ENCODE measurements at regions not wholly inside any gene's neighbourhood (a gene's known extent, or its start where the extent isn't known, plus 50 kb on each side); places are given as distances from the start of the nearest gene placed in this dataset.

GRCh38 chr9:29822458-29822857 lies 2249.2 kb upstream of the C9orf72 start:
- H2AK9ac ChIP-seq (replicated peaks; ENCODE audit: low read depth, low read length, poor library complexity): no peak overlapping the region

More at GRCh38 chr9:29822458-29822857, 2249.2 kb upstream of the C9orf72 start:
- H2BK5ac ChIP-seq (ENCODE audit: low read depth, low read length, poor library complexity, severe bottlenecking): no peak overlapping the region
- peaks cover 2% of the 10 kb centered on the region for H3K9me3 ChIP-seq (ENCODE audit: control insufficient read depth, insufficient read depth, low read length)
- no peak overlapping the region for H2BK20ac ChIP-seq (ENCODE audit: low read depth, low read length)
- no peak for TF ChIP-seq RFX5 (IDR thresholded peaks at IDR 0.05; ENCODE audit: low read depth, low read length)
- no peak for TF ChIP-seq MAZ (IDR thresholded peaks at IDR 0.05; ENCODE audit: borderline replicate concordance, low read depth, low read length)
- TF ChIP-seq FOS (IDR thresholded peaks at IDR 0.05; ENCODE audit: low read depth, low read length): no peak
- H3K4ac ChIP-seq (ENCODE audit: low read depth, low read length): no peak overlapping the region
- H3K4me2 ChIP-seq (ENCODE audit: low read depth, low read length): no peak overlapping the region
- H2BK15ac ChIP-seq (ENCODE audit: low read depth, low read length): no peak overlapping the region
- no peak overlapping the region for H2AK5ac ChIP-seq (ENCODE audit: low read depth, low read length)
- H2BK120ac ChIP-seq (ENCODE audit: low read depth, low read length): no peak overlapping the region
- dilution Hi-C loops (cut with HindIII; ENCODE audit: low sequenced_read_pairs, unreplicated experiment): no loop called here
- H3K9me1 ChIP-seq (ENCODE audit: insufficient read depth, low read length): no peaks in the 10 kb centered on the region
- DNase-seq (no peak), ATAC-seq (ENCODE audit: low read depth) (no peak)
- no peaks in the 10 kb centered on the region for H3K4me1 ChIP-seq (ENCODE audit: control insufficient read depth, insufficient read depth, low read length)
- H3K4me3 ChIP-seq (ENCODE audit: insufficient read depth, low read depth, low read length): no peak overlapping the region
- CTCF ChIA-PET: no interaction called here
- intact Hi-C loops (cut with micrococcal nuclease): no loop called here
- no peak overlapping the region for H2AFZ ChIP-seq (replicated peaks; ENCODE audit: low read length, poor library complexity)
- H3K9ac ChIP-seq (ENCODE audit: low read depth, low read length): no peak overlapping the region
- H3K36me3 ChIP-seq (ENCODE audit: control insufficient read depth, insufficient read depth, low read length): no peaks in the 10 kb centered on the region
- H4K20me1 ChIP-seq (ENCODE audit: insufficient read depth, low read length): no peaks in the 10 kb centered on the region
- no peak overlapping the region for H3K27ac ChIP-seq (ENCODE audit: insufficient read depth, low read length)
- H4K5ac ChIP-seq (ENCODE audit: low read depth, low read length): no peak overlapping the region
- no TSS peak for BruUV-seq (replicated peaks)
- no peak overlapping the region for H3K23ac ChIP-seq (ENCODE audit: low read depth, low read length)
- H4K91ac ChIP-seq (ENCODE audit: insufficient read depth, low read depth, low read length): no peak overlapping the region
- WGBS, 2 experiments (ENCODE audit: extremely low coverage in 2 of 2, insufficient read length in 1 of 2): no CpG with 5 or more reads among the region's 3 CpGs
- H4K8ac ChIP-seq (ENCODE audit: low read depth in 2 of 2, low read length in 2 of 2): no peak overlapping the region
- no peaks in the 10 kb centered on the region for H3K27me3 ChIP-seq (ENCODE audit: control insufficient read depth, insufficient read depth, low read length)
- H3K56ac ChIP-seq (ENCODE audit: extremely low read depth, insufficient read depth, low read length): no peak overlapping the region
- H3K18ac ChIP-seq (ENCODE audit: low read depth, low read length): no peak overlapping the region
- POLR2A ChIA-PET (ENCODE audit: unreplicated experiment): no interaction called here
- in situ Hi-C loops (cut with MboI; ENCODE audit: low sequenced_read_pairs): no loop called here
- no peaks in the 10 kb centered on the region for H3K79me1 ChIP-seq (ENCODE audit: low read depth in 1 of 2, low read length in 2 of 2)
- H3K14ac ChIP-seq (replicated peaks; ENCODE audit: low read depth, low read length): no peak overlapping the region
